HT1080 (cell line): ENCODE measurements at regions not wholly inside any gene's neighbourhood (a gene's known extent, or its start where the extent isn't known, plus 50 kb on each side); places are given as distances from the start of the nearest gene placed in this dataset.

Experiments
- DNase-seq: peaks from one replicate; pipeline ENCODE4 v3.0.0-alpha.2; 2015; ENCODE audit warnings: low read depth

DNA sequence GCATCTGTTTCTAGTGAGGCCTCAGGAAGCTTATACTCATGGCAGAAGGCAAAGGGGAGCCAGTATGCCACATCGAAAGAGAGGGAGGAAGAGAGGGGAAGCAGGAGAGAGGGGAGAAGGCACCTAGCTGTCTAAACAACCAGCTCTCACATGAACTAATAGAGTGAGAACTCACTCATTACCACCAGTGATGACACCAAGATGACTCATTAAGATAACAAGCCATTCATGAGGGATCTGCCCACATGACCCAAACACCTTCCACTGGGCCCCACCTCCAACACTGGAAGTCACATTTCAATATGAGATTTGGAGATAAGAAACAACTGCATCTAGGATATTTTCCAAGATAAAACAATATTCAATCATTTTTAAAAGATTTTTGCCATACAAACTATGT is 753.9 kb upstream of the ZEB2 start:
- DNase-seq, result peak; percentile 70

DNA sequence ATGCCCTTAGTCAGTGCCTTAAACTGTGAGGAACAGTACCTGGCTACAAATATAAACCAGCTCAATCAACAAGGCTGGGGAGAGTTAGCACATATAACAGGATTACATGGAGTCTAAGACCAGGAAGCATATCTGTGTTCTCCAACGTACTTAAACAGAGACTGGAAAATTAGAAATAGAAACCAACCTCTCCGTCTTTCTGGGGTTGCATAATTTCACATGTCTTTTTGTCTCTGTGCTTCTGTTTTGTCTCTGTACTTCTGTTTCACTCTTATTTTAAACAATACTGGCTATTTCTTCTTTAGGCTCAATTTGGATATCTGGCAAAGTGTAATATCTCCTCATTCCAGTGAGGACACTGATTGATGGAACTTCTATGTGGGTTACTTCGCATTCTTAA is 749.0 kb upstream of the ZEB2 start:
- DNase-seq, result no peak

GRCh38 chr2:145267451-145267850 is 747.5 kb upstream of the ZEB2 start:
- no peak for DNase-seq

- no peak for DNase-seq
Measured at GRCh38 chr2:145265244-145265643, 745.3 kb upstream of the ZEB2 start.

- no peak for DNase-seq
Measured at GRCh38 chr2:145260674-145261073, 740.8 kb upstream of the ZEB2 start.

GRCh38 chr2:145260081-145260480 is 740.2 kb upstream of the ZEB2 start:
- no peak for DNase-seq

DNA sequence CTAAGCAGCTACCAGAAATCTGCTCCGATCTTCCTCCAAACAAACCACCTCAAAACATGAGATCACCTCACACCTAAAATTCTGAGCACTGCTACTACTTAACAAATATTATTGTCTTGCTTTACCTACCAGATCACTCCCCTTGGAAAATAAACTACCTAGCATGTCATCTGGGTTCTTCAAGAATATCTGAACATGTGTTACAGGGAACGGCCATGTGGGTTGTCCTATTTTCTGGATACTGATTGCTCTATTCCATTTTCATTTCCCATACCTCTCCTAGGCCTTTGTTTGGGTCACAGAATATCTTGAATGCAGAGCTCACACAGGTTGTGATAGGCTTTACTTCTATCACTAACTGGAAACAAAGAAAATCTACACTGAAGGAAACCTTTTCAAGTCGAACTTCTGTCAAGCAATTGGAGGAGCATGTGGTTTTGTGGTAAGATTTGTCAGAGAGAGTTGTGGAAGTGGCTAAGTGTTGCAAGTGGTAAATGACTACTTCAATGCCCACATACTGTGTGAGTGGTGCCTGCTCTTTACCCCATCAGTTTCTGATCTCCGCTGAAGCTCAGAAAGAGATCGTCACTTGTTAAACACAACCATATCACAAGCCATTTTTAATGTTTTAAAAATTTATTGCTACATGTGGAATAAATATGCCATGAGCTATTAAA is 739.1 kb upstream of the ZEB2 start:
- peak; percentile 56 for DNase-seq

DNA sequence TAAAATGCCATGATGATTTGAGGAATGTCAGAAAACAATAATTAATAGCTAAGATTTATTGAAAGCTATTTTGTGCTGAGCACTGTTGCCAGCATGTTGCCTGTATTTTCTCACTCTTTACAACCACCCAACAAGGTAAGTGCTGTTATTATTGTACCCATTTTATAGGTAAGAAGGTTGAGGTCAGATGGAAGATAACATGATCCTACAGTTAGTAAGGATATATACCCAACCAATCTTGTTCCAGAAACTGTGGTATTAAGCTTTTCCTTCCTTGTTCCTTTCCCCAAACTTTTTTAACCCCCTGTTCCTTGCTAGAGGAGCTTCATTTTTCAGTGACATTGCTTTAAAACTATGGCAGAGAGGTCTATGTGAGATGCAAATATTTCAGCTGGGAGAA is 738.0 kb upstream of the ZEB2 start:
- no peak for DNase-seq

DNA sequence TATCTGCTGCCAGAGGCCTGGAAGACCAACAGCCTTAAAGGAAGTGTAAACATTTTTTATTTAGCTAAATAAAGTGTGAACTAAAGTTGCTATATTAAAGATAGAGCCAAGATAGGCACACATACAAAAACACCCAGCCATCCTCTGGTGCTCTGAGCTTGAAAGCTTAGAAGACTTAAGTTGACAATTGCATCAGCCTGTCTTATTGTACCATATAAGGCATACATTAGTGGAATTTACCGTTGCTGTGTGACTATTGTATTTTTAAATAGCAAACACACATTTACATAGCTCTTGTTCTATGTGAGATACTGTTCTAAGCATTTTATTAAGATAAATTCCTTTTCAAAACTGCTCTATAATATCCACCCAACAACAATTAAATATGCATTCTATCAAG is 736.6 kb upstream of the ZEB2 start:
- DNase-seq, result no peak

GRCh38 chr2:145254291-145254690 is 734.4 kb upstream of the ZEB2 start:
- no peak for DNase-seq

DNA sequence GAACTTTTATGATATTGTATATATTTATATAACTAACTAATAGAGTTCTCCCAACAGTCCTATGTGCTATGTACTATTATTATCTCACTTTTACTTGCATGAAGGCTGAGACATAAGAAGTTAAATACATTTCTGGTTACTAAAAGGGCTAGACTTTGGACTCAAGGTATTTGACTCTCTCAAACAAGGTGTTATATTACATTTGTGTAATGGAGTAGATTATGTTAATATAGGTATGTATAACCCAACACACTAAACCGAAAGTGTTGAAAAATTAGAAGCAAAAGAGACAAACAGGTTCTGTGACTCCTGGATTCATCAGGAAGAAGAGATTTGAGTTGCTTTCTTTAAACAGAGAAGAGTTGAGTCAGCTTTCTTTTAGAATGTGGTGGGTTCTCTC is 733.6 kb upstream of the ZEB2 start:
- no peak for DNase-seq

DNA sequence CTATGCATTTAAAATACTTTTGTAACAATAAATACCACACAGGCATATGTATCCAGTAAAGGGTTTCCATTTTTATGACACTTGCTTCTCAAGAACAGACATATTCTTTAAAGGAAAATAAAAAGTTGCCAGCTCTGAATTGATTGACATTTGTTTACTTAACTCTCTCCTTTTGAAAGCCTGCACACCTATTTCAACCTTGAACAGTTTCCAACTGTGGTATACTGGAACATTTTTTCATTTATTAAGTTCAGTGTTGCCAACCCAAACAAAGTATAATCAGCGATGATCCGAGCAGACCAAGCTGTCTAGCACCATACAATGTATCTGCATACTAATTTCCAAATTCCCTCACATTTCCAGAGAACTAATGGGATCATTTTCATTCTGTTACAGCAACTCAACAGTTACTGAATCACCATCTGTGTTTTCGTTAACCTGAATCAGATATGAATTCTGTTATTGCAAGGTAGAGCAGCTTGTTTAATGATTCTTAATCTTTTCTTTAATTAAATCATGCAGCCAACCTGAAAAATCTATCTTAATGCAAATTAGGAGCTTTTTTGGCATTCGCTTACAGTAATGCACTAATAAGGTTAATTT is 725.5 kb upstream of the ZEB2 start:
- no peak for DNase-seq

GRCh38 chr2:145235312-145235711 is 715.4 kb upstream of the ZEB2 start:
- no peak for DNase-seq

DNA sequence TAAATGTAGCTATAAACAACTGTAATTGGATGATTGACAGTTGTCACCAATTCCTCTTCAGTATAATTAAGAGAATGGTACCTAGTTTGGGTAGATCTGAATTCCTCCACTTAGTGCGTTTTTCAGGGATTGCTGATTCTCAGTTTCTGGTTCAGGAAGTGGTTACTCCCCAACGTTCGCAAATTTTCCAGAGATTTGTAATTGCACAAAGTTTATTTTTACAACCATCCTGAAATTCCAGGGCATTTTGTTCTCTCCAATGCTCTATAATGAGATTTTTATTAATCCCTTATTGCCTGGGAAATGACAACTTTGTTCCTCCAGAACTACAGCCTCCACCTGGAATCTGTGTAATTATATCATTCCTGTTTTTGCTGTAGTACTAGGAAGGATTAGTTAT is 710.6 kb upstream of the ZEB2 start:
- DNase-seq, result no peak

DNA sequence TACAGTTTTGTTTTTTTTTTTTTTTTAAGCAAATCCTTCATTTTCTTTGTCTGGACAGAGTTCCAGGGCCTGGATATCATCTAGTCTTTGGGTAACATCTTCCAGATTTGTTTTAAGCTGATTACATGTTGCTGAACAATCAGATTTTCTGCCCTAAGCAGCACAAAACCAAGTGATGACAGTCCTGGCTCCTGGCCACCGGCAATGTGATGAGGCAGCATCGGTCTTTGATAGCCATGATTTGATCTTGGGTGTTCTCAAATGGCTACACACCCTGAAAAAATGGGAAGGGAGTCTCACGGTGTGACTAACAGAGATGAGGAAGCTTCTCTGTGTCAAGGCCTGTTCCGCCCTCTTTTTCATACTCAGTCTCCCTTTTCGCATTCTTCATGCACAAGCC is 708.6 kb upstream of the ZEB2 start:
- DNase-seq, result no peak

GRCh38 chr2:145226901-145227300 is 707.0 kb upstream of the ZEB2 start:
- no peak for DNase-seq

- DNase-seq, result no peak
Measured at GRCh38 chr2:145221516-145221915, 701.6 kb upstream of the ZEB2 start.

DNA sequence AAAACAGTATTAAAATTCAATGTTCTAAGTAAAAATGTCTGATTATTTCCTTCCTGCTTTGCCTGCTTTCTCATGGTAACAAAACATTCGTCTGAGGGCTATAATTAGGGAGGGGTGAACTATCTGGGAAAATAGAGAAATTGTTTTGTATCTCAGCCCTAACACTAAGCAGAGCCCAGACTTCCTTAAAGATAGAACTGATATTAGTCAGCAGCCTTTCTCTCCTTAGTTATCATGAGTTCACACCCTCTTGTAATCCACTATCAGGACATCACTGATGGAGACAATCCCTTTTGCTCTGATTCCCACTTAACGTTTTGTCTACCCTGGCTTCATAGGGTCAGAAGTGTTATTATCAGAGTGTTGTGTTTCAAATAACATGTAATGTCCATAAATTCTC is 701.1 kb upstream of the ZEB2 start:
- no peak for DNase-seq

DNA sequence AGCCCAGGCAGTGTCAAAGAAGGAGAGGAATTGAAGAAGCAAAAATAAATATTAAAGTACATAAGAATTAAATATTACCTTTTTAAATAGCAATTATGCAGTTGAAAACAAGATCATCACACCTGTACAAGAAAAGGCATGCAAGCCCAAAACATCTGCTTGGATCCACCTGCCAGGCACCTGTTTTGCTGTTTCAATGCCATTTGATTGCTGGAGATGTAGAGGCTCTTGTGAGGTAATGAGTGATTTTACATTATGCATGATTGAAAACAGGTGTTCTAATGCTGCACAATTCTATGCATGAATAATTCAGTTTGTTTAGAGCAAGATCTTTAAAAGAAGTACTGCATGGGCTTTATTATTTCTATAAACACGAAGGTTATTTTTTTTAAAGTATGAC is 700.6 kb upstream of the ZEB2 start:
- no peak for DNase-seq

DNA sequence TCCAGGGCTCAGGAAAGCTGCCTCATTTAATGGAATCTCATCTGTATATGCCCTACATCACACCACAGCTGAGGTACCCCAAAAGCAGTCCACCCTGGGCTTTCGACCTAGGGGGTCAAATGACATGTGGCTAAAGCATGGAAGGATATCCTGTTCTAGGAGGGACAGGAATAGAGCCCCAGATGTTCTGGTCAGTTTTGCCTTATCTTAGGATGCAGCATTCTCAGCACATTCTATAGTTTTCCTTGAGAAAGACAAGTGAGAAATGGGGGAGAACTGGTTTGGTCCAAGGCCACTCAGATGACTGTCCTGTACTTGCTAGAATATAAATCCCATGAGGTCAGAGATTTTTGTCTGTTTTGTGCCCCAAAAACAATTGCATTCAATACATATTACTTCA is 688.0 kb upstream of the ZEB2 start:
- DNase-seq, result no peak

DNA sequence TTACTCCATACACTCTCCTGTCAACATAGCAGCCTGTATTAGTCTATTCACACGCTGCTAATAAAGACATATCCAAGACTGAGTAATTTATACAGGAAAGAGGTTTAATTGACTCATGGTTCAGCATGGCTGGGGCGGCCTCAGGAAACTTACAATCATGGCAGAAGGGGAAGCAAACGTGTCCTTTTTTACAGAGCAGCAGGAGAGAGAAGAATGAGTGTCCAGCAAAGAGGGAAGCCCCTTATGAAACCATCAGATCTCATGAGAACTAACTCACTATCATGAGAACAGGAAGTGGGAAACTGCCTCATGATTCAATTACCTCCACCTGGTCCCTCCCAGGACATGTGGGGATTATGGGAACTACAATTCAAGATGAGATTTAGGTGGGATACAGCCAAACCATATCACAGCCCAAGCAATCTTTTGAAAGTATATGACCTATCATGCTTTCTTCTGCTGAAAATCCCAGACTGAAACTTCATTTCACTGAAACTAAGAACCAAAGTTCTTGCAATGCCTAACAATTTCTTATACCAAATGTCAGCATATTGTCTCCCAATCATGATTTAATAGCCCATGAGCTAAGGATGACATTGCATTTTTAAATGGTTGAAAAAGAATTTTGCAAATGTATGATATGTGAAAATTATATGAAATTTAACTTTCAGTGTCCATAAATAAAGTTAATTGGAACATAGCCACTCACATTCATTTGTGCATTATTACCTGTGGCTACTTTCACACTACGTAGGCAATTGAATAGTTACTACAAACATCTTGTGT is 686.8 kb upstream of the ZEB2 start:
- DNase-seq, result peak; percentile 7

DNA sequence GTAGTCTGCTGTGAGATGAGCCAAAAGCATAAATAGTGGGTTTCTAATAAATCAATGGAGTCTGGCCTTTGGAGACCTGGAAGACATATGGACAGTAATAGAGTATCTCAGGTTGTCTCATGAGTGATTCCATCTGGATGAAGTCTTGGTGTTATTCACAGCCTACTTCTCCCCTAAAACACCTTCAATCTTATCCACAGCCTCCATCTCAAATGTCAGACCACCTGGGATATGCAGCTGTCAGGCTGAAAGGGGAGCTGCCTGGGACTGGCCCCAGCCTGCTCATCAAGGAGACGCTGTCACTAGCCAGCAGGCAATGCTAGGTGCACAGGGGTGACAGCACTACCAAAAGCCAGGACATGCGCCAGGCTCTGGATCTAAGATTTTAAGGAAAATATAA is 684.0 kb upstream of the ZEB2 start:
- no peak for DNase-seq
